Liver (tissue), 8 donors: ENCODE measurements at regions not wholly inside any gene's neighbourhood (a gene's known extent, or its start where the extent isn't known, plus 50 kb on each side); places are given as distances from the start of the nearest gene placed in this dataset.

Experiments
- DNase-seq: peaks from one replicate; pipeline ENCODE4 v3.0.0-alpha.2; 2017; ENCODE audit warnings: low spot score
- H3K27ac ChIP-seq, 2 donors: one replicate each; pipeline ENCODE4 v1.7.0; 2013; ENCODE audit warnings: inconsistent platforms in 2 of 2, low read length in 2 of 2, control low read depth in 1 of 2, low read depth in 1 of 2, mild to moderate bottlenecking in 1 of 2
- H3K27me3 ChIP-seq, 4 donors: one replicate each; pipeline versions ENCODE4 v1.6.1 to v1.7.0; 2013; ENCODE audit warnings: low read length in 3 of 4, inconsistent platforms in 1 of 4, mild to moderate bottlenecking in 1 of 4, moderate library complexity in 1 of 4; ENCODE audit not compliant: control insufficient read depth in 4 of 4, insufficient read depth in 4 of 4
- H3K36me3 ChIP-seq, 4 donors: one replicate each; pipeline versions ENCODE4 v1.6.1 to v1.7.0; 2013; ENCODE audit warnings: low read length in 3 of 4, mild to moderate bottlenecking in 3 of 4, low read depth in 1 of 4, moderate library complexity in 1 of 4; ENCODE audit not compliant: control insufficient read depth in 4 of 4, insufficient read depth in 3 of 4
- H3K4me1 ChIP-seq, 4 donors: one replicate each; pipeline versions ENCODE4 v1.6.1 to v1.7.0; 2013; ENCODE audit warnings: low read length in 3 of 4, mild to moderate bottlenecking in 3 of 4, moderate library complexity in 1 of 4; ENCODE audit not compliant: control insufficient read depth in 4 of 4, insufficient read depth in 4 of 4
- H3K4me3 ChIP-seq, 3 donors: one replicate each; pipeline versions ENCODE4 v1.6.1 to v1.7.0; 2013; ENCODE audit warnings: low read length in 3 of 3, control low read depth in 1 of 3, low read depth in 1 of 3, mild to moderate bottlenecking in 1 of 3
- H3K9ac ChIP-seq, 2 donors: one replicate each; pipeline ENCODE4 v1.7.0; 2013; ENCODE audit warnings: low read length in 2 of 2, mild to moderate bottlenecking in 2 of 2, moderate library complexity in 2 of 2, control low read depth in 1 of 2, low read depth in 1 of 2
- H3K9me3 ChIP-seq, 4 donors: one replicate each; pipeline versions ENCODE4 v1.6.1 to v1.7.0; 2013; ENCODE audit warnings: low read length in 3 of 4; ENCODE audit not compliant: control insufficient read depth in 4 of 4
- FOXA1 ChIP-seq: IDR thresholded peaks from 2 replicates; pipeline ENCODE4 v1.6.1; 2016; ENCODE audit warnings: antibody characterized with exemption
- FOXA2 ChIP-seq: IDR thresholded peaks from 2 replicates; pipeline ENCODE4 v1.6.1; 2016; ENCODE audit warnings: antibody characterized with exemption
- GABPA ChIP-seq, 2 donors: IDR thresholded peaks in 1 of 2; conservative IDR thresholded peaks in 1 of 2; 2 replicates each; pipeline ENCODE4 v1.6.1; 2016; ENCODE audit warnings: antibody characterized with exemption in 2 of 2, mild to moderate bottlenecking in 1 of 2, moderate library complexity in 1 of 2
- HNF4A ChIP-seq, 2 donors: conservative IDR thresholded peaks; 2 replicates each; pipeline ENCODE4 v1.6.1; 2016; ENCODE audit warnings: antibody characterized with exemption in 2 of 2, mild to moderate bottlenecking in 2 of 2
- HNF4G ChIP-seq: IDR thresholded peaks from 2 replicates; pipeline ENCODE4 v1.6.1; 2016; ENCODE audit warnings: antibody characterized with exemption
- JUND ChIP-seq, 2 donors: IDR thresholded peaks; 2 replicates each; pipeline ENCODE4 v1.6.1; 2016; ENCODE audit warnings: antibody characterized with exemption in 2 of 2
- RXRA ChIP-seq, 2 donors: IDR thresholded peaks; 2 replicates each; pipeline ENCODE4 v1.6.1; 2017 to 2018; ENCODE audit warnings: antibody characterized with exemption in 2 of 2, mild to moderate bottlenecking in 1 of 2
- SP1 ChIP-seq: IDR thresholded peaks from 2 replicates; pipeline ENCODE4 v1.6.1; 2018; ENCODE audit warnings: antibody characterized with exemption, mild to moderate bottlenecking
- TAF1 ChIP-seq: conservative IDR thresholded peaks from 2 replicates; pipeline ENCODE4 v1.6.1; 2016; ENCODE audit warnings: antibody characterized with exemption, mild to moderate bottlenecking
- YY1 ChIP-seq: IDR thresholded peaks from 2 replicates; pipeline ENCODE4 v1.6.1; 2016; ENCODE audit warnings: antibody characterized with exemption, mild to moderate bottlenecking
- ZBTB33 ChIP-seq: IDR thresholded peaks from 2 replicates; pipeline ENCODE4 v1.6.1; 2016; ENCODE audit warnings: antibody characterized with exemption
- WGBS: extraction: QIAGEN DNeasy Blood & Tissue Kit; methylation state at CpG from one replicate; pipeline ENCODE4 v1.1.7; 2013; 5-methylcytosine and 5-hydroxymethylcytosine counted together
- TF ChIP-seq, protein P1 (sequence below): fragments of 150-350 bp; IDR thresholded peaks from 2 replicates; pipeline ENCODE4 v1.5.1; 2017; ENCODE audit warnings: improper control_type of control experiment, low read depth, low read length; ENCODE audit not compliant: missing input control
- TF ChIP-seq, protein P2 (sequence below): IDR thresholded peaks from 2 replicates; pipeline ENCODE4 v1.6.1; 2016; ENCODE audit warnings: antibody characterized with exemption
- TF ChIP-seq, protein P3 (sequence below): IDR thresholded peaks from 2 replicates; pipeline ENCODE4 v1.6.1; 2016; ENCODE audit warnings: antibody characterized with exemption
- TF ChIP-seq, protein P4 (sequence below): IDR thresholded peaks from 2 replicates; pipeline ENCODE4 v1.6.1; 2016; ENCODE audit warnings: antibody characterized with exemption, mild to moderate bottlenecking
- donor health status: healthy.
- donor health status: healthy.
- donor health status: healthy.
- donor health status: healthy.
- donor health status: healthy.

- TF ChIP-seq, protein P1, sequence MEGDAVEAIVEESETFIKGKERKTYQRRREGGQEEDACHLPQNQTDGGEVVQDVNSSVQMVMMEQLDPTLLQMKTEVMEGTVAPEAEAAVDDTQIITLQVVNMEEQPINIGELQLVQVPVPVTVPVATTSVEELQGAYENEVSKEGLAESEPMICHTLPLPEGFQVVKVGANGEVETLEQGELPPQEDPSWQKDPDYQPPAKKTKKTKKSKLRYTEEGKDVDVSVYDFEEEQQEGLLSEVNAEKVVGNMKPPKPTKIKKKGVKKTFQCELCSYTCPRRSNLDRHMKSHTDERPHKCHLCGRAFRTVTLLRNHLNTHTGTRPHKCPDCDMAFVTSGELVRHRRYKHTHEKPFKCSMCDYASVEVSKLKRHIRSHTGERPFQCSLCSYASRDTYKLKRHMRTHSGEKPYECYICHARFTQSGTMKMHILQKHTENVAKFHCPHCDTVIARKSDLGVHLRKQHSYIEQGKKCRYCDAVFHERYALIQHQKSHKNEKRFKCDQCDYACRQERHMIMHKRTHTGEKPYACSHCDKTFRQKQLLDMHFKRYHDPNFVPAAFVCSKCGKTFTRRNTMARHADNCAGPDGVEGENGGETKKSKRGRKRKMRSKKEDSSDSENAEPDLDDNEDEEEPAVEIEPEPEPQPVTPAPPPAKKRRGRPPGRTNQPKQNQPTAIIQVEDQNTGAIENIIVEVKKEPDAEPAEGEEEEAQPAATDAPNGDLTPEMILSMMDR = no peak
- TF ChIP-seq GABPA (IDR thresholded peaks at IDR 0.05 in 1 of 2, conservative IDR thresholded peaks at IDR 0.05 in 1 of 2) = no peak
- TF ChIP-seq HNF4G = no peak
- TF ChIP-seq, protein P2, sequence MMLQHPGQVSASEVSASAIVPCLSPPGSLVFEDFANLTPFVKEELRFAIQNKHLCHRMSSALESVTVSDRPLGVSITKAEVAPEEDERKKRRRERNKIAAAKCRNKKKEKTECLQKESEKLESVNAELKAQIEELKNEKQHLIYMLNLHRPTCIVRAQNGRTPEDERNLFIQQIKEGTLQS = no peak
- no peak for TF ChIP-seq TAF1
- TF ChIP-seq FOXA2 = no peak
- no peak for TF ChIP-seq FOXA1
Observed at GRCh38 chr1:196074182-196074581, 534.1 kb downstream of the KCNT2 start (continued).

GRCh38 chr1:196071447-196071846 is 536.8 kb downstream of the KCNT2 start:
- H3K27ac ChIP-seq = no peak overlapping the region
- H3K9me3 ChIP-seq = no peaks in the 10 kb centered on the region
- no peak for DNase-seq
- H3K4me3 ChIP-seq = no peak overlapping the region
- no peak for TF ChIP-seq SP1
- TF ChIP-seq HNF4A (conservative IDR thresholded peaks at IDR 0.05) = no peak
- TF ChIP-seq, protein P2 = no peak
- H3K9ac ChIP-seq = no peak overlapping the region
- H3K4me1 ChIP-seq = no peaks in the 10 kb centered on the region
- WGBS = 56% methylated on average over 1 of the region's 1 CpG
- H3K36me3 ChIP-seq = no peaks in the 10 kb centered on the region
- peaks cover 0 to 2% (median 0%) of the 10 kb centered on the region in 4 donors for H3K27me3 ChIP-seq

DNA sequence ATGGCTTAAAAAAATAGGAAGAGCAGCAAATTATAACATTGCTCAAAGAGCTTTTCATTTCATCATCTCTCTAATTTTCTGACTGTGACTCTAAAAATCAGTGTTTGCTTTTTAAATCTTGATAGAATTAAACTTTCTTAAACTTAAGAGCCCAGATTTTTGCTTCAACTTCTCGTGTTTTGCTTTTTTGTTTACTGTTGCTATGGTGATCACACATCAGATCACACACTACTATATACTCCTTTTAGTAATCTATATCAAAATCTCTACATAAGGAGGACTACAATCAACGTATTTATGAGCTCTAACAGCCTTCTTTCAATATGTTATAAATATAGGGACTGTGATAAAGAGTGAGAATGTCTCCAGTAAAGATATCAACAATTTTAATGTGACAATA is 537.3 kb downstream of the KCNT2 start:
- TF ChIP-seq, protein P3, sequence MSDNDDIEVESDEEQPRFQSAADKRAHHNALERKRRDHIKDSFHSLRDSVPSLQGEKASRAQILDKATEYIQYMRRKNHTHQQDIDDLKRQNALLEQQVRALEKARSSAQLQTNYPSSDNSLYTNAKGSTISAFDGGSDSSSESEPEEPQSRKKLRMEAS = no peak
- no peak for TF ChIP-seq HNF4G
- no peak for TF ChIP-seq JUND (IDR thresholded peaks at IDR 0.05)
- no peak for TF ChIP-seq RXRA (IDR thresholded peaks at IDR 0.05)
- no peak for TF ChIP-seq YY1
- no peak overlapping the region for H3K9ac ChIP-seq
- H3K36me3 ChIP-seq = no peaks in the 10 kb centered on the region
- no peaks in the 10 kb centered on the region for H3K4me1 ChIP-seq
- peaks cover 0 to 2% (median 0%) of the 10 kb centered on the region in 4 donors for H3K27me3 ChIP-seq
- H3K4me3 ChIP-seq = no peak overlapping the region
- no peak for DNase-seq
- no peaks in the 10 kb centered on the region for H3K9me3 ChIP-seq
- no peak overlapping the region for H3K27ac ChIP-seq
- WGBS = 30% methylated on average over 2 of the region's 2 CpGs

DNA sequence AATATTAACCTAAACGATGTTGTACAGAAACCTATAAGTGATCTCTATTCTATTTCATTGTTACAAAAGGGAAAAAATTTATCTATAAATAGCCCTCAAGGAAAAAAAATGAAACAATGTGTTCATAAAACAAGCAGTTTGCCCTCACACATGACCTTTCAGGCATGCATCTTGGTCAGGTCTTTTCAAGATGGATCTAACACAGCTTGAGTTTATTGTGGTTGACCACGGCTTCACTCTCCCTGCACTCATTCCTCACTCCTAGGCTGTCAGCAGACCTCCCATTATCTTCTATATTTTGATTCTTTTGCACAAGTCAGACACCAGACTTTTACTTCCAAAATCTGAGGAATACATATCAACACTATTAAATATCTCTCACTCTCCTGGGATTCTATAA is 544.3 kb downstream of the KCNT2 start:
- TF ChIP-seq YY1 (no peak), JUND (IDR thresholded peaks at IDR 0.05) (no peak), SP1 (no peak), ZBTB33 (no peak), FOXA1 (no peak)
- TF ChIP-seq, protein P3 = no peak
- TF ChIP-seq, protein P4, sequence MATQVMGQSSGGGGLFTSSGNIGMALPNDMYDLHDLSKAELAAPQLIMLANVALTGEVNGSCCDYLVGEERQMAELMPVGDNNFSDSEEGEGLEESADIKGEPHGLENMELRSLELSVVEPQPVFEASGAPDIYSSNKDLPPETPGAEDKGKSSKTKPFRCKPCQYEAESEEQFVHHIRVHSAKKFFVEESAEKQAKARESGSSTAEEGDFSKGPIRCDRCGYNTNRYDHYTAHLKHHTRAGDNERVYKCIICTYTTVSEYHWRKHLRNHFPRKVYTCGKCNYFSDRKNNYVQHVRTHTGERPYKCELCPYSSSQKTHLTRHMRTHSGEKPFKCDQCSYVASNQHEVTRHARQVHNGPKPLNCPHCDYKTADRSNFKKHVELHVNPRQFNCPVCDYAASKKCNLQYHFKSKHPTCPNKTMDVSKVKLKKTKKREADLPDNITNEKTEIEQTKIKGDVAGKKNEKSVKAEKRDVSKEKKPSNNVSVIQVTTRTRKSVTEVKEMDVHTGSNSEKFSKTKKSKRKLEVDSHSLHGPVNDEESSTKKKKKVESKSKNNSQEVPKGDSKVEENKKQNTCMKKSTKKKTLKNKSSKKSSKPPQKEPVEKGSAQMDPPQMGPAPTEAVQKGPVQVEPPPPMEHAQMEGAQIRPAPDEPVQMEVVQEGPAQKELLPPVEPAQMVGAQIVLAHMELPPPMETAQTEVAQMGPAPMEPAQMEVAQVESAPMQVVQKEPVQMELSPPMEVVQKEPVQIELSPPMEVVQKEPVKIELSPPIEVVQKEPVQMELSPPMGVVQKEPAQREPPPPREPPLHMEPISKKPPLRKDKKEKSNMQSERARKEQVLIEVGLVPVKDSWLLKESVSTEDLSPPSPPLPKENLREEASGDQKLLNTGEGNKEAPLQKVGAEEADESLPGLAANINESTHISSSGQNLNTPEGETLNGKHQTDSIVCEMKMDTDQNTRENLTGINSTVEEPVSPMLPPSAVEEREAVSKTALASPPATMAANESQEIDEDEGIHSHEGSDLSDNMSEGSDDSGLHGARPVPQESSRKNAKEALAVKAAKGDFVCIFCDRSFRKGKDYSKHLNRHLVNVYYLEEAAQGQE = no peak
- TF ChIP-seq, protein P2 = no peak
- Histone ChIP-seq H3K4me1 (no peaks in the 10 kb centered on the region), H3K9me3 (no peaks in the 10 kb centered on the region)

More for the DNA sequence above, 544.3 kb downstream of the KCNT2 start:
- no peak overlapping the region for H3K9ac ChIP-seq
- DNase-seq = no peak
- H3K4me3 ChIP-seq = no peak overlapping the region
- 69% methylated on average over 2 of the region's 2 CpGs for WGBS
- H3K27ac ChIP-seq = no peak overlapping the region
- no peaks in the 10 kb centered on the region for H3K36me3 ChIP-seq
- H3K27me3 ChIP-seq = no peaks in the 10 kb centered on the region
